HG03460 (cell line): ENCODE measurements at regions not wholly inside any gene's neighbourhood (a gene's known extent, or its start where the extent isn't known, plus 50 kb on each side); places are given as distances from the start of the nearest gene placed in this dataset.

Source experiments
- ATAC-seq: cut with Tn5 transposase; IDR thresholded peaks from one replicate; pipeline ENCODE4 v1.9.1; 2021; ENCODE audit not compliant: unreplicated experiment

DNA sequence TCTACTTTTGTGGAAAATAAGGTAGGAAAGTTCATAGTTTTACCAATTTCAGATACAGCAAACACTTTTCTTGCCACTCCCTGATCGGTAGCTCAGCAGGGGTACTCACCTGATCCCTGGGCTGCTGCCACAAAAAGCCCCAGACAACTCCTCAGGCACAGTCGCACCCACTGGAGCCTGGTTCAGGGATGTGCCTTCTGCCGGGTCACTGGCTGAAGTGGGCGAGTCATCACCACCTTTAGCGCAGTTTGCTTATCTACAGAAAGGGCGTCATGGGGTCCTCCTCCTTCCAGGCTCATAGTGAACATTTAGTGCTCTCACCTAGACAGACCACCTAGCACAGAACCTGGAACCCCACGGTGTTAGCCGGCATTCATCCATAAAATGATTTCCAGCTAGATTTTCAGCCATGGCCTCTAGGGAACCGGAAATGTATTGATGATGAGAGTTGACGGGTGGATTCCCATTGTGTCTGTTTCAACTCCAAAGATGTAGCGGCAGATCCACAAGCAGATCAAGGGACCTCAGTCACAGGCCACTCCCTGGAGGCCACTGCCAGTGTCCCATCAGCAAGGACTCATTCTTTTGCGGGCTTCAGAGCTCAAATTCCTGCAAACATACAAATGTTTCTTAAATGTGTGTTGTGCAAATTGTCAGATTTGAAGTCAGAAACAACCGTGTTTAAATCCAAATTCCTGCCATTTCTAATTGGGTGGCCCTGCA, 408.4 kb upstream of the SALL3 start:
- no peak for ATAC-seq

DNA sequence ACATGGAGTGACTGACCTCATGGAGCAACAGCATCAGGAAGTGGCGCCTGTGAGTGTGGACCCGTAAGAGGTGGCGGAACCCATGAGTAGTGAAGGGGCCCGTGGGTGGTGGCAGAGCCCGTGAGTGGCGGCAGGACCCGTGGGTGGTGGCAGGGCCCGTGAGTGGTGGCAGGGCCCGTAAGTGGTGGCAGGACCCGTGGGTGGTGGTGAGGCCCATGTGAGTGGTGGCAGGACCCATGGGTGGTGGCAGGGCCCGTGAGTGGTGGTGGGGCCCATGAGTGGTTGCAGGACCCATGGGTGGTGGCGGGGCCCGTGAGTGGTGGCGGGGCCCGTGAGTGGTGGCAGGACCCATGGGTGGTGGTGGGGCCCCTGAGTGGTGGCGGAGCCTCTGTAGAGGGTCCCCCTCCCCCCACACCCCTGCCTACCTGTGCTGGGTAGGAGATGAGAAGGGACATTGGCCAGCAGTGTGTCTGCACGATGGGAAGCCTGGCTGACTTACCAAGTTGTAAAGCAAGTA, 407.7 kb upstream of the SALL3 start:
- ATAC-seq, result no peak

DNA sequence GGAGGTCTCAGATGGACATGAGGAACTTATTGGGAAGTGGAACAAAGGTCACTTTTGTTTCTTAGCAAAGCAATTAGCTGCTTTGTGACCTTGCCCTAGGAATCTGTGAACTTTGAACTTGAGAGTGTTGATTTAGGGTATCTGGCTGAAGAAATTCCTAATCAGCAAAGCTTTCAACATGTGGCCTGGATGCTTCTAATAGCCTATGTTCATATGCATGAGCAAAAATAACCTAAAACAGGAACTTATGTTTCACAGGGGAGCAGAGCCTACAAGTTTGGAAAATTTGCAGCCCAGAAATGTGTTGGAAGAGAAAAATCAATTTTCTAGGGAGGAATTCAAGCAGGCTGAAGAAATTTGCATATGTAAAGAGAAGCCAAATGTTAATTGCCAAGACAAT, 405.8 kb upstream of the SALL3 start:
- ATAC-seq, result no peak

DNA sequence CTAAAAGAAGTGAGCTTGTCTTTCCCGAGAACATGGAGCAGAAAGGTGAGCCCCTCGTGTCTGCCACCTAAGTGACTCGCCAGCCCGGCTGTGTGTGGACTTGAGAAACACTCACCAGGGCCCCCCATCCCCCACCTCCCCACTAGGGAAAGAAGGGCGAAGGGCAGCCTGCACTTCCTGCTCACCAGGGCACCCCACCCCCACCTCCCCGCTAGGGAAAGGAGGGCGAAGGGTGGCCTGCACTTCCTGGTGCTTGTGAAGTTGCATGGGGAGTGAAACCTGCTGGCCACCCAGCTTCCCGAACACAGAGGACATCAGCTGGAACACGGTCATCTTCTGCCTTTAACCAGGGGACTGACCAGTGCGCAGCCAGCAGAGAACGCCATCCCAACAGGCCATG, 402.7 kb upstream of the SALL3 start:
- no peak for ATAC-seq

DNA sequence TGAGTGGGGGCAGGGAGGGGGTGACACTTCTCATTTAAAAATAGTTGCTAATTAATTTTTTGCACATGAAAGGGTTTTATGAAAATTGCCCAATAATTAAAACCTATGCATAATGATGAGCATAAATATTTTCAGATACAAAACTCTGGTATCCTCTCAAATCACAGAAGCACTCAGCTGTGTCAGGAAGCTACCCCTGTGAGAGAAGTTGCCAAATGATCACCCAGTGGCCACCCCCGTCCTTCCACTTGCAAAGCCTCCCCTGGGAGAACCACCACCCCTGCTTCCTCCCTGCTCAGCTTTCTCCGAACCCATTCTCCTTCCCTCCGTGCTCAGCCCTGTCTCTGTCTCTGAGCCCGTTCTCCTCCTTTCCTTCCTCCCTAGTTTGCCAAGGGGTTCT, 400.2 kb upstream of the SALL3 start:
- no peak for ATAC-seq

DNA sequence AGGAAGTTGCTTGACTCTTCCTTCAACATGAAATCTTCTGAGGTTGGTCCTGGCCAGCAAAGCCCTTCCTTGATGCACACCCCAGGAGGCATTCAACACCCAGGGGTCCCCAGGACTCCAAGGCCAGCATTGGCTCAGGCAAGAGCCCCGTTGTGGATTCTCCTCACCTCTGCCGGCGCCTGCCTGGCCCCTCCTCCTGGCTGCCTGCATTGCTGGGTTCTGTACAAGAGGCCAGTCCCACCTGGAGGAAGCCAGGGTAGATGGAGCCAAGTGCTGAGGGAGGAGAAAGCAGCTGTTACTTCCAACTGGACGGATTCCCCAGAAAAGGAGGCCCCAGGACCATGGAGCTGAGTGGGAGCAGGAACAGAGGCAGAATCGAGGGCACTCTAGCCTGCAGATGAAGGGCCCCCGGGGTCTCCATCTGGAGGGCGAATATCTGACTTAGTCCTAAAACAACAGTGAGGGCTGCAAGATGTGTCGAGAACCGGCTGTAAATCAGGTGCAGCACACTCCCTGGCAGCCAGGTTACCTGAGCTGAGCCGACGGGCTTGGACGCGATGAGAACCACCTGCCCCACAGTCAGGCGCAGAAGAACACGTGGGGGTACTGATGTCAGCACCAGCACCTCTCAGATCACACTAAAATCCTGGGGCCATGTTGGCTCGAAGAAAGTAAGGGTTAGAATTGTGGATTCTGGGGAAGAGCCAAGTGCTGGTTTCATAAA, 399.6 kb upstream of the SALL3 start:
- no peak for ATAC-seq

DNA sequence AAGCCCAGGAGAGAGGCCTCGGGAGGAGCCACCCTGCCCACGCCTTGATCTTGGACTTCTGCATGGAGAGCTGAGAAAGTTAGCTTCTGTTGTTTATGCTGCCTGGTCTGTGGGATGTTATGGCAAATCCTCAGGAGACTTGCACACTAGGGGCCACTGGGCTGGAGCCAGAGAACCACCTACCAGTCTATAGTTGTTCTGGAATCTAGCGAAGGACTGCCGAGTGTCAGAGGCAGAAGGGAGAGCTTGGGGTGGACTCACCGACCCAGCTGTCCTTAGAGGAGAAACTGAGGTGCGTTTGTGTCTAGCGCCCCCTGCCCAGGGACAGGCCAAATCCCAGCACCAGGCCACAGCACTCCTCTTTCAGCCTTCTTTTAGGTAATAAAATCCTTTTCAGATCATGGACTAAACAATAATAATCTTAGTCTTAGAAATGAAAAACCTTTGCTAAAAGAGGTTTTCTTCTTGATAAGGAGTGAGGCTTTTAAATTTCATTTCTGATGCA, 398.7 kb upstream of the SALL3 start:
- ATAC-seq, result no peak

DNA sequence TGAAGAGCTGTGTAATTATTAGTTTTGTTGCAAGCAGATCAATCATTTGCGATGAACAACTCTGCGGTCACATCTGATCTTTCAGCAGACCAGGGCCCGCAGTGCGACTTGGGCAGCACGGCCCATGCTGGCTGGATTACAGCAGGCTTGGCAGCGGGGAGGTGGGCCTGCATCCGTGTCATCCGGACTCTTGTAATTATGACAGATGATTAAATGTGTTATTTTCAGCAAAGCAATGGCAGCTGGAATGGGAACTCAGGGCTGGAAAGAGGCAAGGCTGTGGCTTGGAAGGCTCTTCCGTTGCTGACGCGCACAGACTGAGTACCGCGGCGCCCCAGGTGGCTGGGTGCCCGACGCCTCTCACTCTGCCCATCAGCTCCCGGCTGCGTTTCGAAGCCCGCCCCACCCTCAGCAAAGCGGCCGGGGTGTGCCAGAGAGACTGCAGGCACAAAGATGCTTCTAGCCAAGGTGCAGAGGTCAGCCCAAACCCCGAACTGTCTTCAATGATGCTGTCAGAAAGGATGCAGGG, 397.4 kb upstream of the SALL3 start:
- ATAC-seq, result no peak

DNA sequence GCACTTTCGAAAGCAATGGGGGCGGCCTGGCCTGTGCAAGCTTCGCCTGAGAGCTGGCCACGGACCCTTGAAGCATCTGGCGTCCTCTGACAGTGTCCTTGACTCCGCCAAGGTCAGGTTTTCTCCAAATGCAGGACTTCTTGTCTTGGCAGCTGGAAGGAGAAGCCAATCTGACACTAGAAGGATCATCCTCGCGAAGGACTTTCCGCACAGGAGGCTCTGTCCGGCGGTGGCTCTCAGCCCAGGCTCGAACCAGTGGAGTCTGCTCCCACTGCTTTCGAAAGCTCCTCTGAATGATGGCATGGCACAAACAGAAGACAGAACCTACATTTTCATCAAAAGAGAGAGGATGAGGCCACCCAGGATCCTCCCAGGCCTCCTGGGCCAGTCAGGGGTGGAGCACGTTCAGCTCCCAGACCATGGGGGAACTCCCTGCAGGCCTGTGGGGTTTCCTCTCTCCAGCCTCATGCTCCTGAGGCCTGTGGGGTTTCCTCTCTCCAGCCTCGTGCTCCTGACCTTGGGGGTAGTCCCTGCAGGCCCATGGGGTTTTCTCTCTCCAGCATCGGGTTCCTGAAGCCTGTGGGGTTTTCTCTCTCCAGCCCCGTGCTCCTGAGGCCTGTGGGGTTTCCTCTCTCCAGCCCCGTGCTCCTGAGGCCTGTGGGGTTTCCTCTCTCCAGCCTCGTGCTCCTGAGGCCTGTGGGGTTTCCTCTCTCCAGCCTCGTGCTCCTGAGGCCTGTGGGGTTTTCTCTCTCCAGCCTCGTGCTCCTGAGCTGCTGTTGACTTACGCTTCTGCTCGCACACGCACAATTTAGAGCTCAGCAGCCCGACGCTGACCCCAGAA, 396.5 kb upstream of the SALL3 start:
- no peak for ATAC-seq

DNA sequence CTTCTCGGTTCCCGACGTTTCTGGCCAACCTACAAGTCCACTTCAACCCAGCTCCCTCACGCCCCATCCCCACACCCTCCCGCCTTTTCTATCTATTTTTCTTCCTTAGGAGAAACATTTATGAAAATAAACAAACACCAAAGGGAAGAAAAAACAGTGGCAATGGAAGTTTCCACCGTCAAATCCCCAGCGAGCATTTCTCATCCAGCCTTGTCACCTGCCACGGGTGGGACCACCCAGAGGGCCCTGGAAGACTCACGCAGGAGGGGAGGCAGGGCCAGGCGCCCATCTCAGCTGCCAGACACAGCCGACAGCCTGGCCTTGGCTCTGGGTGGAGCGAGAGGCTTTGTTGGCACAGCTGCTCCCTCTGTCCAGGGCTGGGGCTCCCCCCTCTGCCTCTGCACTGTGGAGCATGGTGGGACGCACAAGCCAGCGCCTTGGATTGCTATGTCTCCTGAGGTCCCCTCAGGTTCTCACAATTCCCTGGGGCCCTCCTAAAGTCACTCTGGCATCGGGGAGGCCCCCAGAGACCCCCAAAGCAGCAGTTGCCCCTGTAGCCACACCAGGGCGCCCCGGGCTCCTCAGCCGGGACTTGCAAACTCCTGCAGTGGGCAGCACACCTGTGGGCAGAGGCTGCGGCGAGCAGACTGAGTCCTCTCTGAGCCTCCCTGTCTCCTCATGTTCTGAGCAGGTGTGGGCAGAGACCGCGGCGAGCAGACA, 395.7 kb upstream of the SALL3 start:
- ATAC-seq, result no peak

DNA sequence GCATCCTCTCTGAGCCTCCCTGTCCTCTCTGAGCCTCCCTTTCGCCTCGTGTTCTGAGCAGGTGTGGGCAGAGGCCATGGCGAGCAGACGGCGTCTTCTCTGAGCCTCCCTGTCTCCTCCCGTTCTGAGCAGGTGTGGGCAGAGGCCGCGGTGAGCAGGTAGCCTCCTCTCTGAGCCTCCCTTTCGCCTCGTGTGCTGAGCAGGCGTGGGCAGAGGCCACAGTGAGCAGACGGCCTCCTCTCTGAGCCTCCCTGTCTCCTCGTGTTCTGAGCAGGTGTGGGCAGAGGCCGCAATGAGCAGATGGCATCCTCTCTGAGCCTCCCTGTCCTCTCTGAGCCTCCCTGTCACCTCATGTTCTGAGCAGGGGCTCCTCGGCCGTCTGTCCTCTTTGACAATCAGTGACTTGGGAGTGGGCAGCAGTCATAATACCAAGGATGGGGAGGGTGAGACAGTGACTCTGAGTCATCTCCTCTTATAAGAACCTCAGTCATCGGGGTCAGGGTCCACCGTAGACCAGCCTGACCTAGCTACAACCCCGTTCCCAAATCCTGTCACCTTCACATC, 395.1 kb upstream of the SALL3 start:
- ATAC-seq, result no peak

DNA sequence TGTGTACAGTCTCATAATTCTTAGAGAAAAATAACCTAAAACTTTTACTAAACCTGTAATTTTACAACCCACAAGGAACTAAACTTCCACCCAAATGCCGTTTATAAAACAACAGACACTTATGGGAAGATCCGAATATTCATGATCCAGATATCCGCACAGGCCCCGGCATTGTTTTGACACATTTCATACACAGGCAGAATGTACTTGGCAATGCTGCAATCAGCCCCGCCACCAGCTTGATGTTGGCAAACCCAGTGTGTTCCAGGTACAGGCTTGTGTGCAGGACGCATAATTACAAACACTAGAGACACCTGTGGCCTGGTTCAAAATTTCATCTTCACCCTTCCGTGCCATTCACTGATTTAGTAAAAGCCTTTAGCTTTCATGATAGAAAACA, 393.0 kb upstream of the SALL3 start:
- ATAC-seq, result no peak

DNA sequence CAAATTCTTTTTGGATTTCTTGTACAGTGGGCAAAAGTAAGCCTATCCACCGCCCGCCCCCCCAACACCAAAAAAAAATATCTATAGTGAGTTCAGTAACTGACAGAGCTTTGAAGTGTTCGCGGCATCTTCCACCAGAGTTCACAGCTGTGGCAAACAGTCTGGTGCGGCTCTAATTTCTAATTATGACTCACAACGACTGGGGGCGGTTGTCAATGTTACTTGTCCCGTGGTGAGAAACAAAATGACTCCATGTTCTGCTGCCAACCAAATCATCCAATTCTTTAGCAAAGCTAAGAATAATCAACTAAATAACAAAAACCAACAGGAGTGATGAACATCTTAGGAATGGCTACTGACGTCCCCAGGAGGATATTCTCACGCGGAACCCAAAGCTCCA, 392.5 kb upstream of the SALL3 start:
- no peak for ATAC-seq

DNA sequence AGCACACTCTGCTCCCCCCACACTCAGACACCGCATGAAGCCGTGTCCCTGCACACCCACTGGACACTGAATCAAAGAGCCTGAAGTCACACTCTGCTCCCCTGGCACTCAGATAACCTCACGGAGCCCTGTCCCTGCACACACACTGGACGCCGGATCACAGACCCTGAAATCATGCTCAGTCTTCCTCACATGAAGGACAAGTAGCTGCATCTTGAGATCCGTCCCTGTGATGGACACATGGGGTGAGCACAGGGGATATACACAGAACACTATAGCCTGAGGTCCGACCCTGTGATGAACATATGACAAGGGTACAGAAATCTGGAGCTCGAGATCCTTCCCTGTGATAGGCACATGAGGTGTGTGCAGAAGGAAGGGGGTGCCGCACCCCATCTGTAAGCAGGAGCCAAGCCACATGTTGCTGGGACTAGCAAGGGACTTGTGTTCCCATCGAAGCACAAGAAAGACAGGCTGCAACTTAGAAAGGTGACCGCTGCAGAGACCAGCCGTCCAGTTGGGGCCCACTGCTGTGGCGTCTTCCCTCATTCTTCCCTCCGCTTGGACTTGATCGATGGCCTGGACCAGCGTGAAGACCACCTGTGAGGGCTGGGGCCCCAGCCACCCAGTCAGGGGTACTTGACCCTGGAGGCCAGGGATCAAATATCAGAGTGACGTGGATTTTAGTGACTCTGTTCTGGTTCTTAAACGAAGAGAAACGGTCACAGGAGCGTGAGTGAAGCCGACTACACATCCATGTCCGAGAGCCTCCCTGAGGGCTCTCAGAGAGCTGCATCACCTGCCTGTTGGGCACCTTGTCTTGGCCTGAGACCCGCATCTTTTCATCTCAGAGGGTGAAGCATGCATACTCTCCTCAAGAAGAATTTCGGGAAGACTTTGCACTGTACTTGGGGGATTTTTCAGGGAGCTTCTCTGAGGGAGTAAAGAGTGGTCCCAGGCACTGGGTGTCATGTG, 391.7 kb upstream of the SALL3 start:
- ATAC-seq, result no peak

DNA sequence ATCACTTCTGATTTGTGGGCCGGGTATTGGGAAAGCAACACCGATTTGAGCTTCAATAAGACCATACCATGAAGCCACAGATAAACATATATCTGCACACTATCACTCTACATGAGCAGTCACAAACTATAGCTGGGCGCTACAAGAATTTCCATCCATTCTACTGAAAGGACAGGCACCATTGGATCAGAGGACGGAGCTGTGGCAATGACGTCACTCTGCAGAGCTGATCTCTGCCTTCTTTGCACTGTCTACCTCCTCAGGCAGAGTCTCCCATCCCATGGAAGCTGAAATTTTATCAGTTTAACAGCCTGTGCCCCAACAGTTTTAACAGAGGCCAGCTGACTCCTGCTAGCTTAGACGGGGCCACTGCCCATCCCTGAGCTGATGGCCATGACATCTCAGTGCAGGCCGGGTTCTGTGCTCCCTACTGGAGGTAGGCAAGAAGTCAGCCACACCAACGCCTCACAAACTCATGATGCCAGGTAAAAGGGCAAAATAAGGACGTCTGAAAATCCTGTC, 389.6 kb upstream of the SALL3 start:
- no peak for ATAC-seq

DNA sequence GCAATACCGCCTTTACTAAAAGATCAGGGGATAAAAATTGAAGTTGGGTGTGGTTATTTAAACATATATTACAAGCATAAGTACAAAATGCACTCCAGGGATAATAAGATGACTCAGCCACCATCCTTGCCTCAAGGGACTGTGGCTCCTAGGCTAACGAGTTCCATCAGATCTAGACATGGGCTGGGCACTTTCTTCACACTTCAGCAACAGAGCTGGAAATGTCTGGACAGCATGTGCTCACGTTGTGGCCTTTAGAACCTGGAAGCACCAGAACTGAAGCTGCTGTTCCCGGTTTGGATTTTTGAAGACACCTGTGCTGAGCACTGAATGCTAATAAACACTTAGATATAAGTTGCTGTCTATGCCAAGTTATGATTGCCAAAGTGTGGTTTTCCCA, 384.2 kb upstream of the SALL3 start:
- ATAC-seq, result no peak

DNA sequence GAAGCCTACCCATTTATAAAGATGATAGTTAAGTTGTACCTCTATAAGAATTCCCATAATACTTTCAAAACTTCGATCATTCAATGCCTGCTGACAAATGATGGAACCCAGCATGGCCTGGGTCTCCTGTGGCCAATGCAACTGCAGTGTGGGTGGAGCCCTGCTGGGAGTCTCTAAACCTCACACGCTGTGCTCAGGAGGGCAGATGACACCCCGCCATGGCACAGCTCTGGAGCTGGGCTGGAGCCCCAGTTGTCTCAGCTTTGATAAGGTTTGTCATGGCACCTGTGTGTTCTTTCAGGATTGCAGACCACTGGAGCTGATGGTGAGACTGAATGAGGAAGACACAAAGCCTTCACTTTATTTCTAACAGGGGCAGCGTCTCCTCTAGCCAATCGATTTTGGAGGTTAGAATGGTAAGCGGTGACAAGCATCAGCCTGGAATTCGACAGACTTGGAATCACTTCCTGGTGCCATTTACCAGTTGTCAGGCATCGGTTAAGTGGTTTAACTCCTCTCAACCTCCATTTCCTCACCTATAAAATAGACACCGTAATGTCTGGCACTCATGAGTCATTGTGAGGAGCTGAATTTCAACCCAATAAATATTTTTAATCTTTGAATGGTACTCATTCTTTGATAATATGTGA, 383.6 kb upstream of the SALL3 start:
- no peak for ATAC-seq

DNA sequence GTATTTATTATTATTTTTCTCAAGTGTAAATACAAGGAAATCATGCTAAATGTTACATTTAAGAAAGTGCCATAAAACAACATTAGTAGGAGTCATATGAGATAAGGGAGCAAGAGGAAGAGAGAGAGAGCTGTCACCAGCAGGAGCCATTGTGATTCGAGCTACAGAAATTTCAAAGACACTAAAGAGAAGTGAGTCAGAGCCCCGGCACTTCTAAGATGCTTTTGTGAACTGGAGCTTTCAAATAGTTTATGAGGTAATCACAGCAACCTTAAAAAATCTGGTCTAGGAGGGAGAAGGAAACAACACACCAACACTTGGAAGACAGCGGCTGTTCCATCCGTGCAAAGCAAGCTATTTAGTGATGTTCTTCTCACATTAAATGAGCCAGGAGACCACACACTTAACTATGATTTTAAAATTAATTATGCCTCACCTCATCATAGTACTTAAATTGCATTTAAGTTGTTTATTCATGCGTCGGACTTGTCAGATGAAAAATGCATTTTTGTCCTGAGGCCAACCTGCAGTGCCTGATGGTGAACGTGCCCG, 382.7 kb upstream of the SALL3 start:
- ATAC-seq, result no peak
